NCI-H2107 treated with DMSO at 0.1 percent for 48 hours (cell line): ENCODE measurements at regions not wholly inside any gene's neighbourhood (a gene's known extent, or its start where the extent isn't known, plus 50 kb on each side); places are given as distances from the start of the nearest gene placed in this dataset.
"Not testable (repeated sequence)": the region's sequence is repeated elsewhere in the genome, so short reads cannot be mapped to it uniquely, and the experiment has no call there.

Source experiments
- DNase-seq: peaks from one replicate; lab custom pipeline; 2025; ENCODE audit not compliant: unreplicated experiment; lab: John Stamatoyannopoulos, UW

- no peak for DNase-seq
Measured at GRCh38 chr13:80513196-80513595, 172.3 kb upstream of the SPRY2 start.

- no peak for DNase-seq
Measured at GRCh38 chr13:80510686-80511085, 169.8 kb upstream of the SPRY2 start.

GRCh38 chr13:80509264-80509663, 168.3 kb upstream of the SPRY2 start:
- DNase-seq: no peak

- DNase-seq: no peak
Measured at GRCh38 chr13:80508031-80508430, 167.1 kb upstream of the SPRY2 start.

GRCh38 chr13:80504453-80504852, 163.5 kb upstream of the SPRY2 start:
- DNase-seq: no peak

- no peak for DNase-seq
Measured at GRCh38 chr13:80502359-80502758, 161.4 kb upstream of the SPRY2 start.

GRCh38 chr13:80501556-80501955, 160.6 kb upstream of the SPRY2 start:
- DNase-seq: no peak

GRCh38 chr13:80499536-80500290, 158.8 kb upstream of the SPRY2 start:
- no peak for DNase-seq

- DNase-seq: no peak
Measured at GRCh38 chr13:80498433-80498832, 157.5 kb upstream of the SPRY2 start.

GRCh38 chr13:80497978-80498377, 157.1 kb upstream of the SPRY2 start:
- DNase-seq: no peak

GRCh38 chr13:80497439-80497838, 156.5 kb upstream of the SPRY2 start:
- no peak for DNase-seq

- no peak for DNase-seq
Measured at GRCh38 chr13:80496721-80497397, 155.9 kb upstream of the SPRY2 start.

GRCh38 chr13:80490491-80490943, 149.6 kb upstream of the SPRY2 start:
- not testable (repeated sequence) for DNase-seq

GRCh38 chr13:80486402-80486801, 145.5 kb upstream of the SPRY2 start:
- no peak for DNase-seq

- DNase-seq: no peak
Measured at GRCh38 chr13:80483157-80483556, 142.2 kb upstream of the SPRY2 start.

- DNase-seq: no peak
Measured at GRCh38 chr13:80481588-80481987, 140.7 kb upstream of the SPRY2 start.

- no peak for DNase-seq
Measured at GRCh38 chr13:80477661-80478443, 136.9 kb upstream of the SPRY2 start.

GRCh38 chr13:80476953-80477352, 136.0 kb upstream of the SPRY2 start:
- no peak for DNase-seq

GRCh38 chr13:80475718-80476117, 134.8 kb upstream of the SPRY2 start:
- no peak for DNase-seq

- DNase-seq: no peak
Measured at GRCh38 chr13:80473695-80474094, 132.8 kb upstream of the SPRY2 start.

- DNase-seq: no peak
Measured at GRCh38 chr13:80469853-80470381, 129.0 kb upstream of the SPRY2 start.
